ENCODE measurements at regions not wholly inside any gene's neighbourhood (a gene's known extent, or its start where the extent isn't known, plus 50 kb on each side); places are given as distances from the start of the nearest gene placed in this dataset.

- WGBS, 2 donors: 11 to 12% methylated on average over 46 of the region's 46 CpGs
- no peaks in the 10 kb centered on the region for H3K27me3 ChIP-seq
- H3K9me3 ChIP-seq: no peaks in the 10 kb centered on the region
- H3K36me3 ChIP-seq: peaks cover 0 to 15% (median 0%) of the 10 kb centered on the region in 4 donors
- H3K4me3 ChIP-seq: peak overlapping the region; percentile 42 to 64 (median 58)
- TF ChIP-seq POLR2AphosphoS5 (IDR thresholded peaks at IDR 0.05) (peak in 2 of 4 donors; percentile 10 to 23), POLR2A (IDR thresholded peaks at IDR 0.05) (no peak)
- DNase-seq: peak; percentile 91
- intact Hi-C loops (cut with DNase I): loop anchor here (2.0 kb wide), 1 partner anchor 345 kb away; no protein-coding TSS in a partner anchor
- peaks cover 0 to 96% (median 89%) of the 10 kb centered on the region in 4 donors for H3K4me1 ChIP-seq
- peak overlapping the region; percentile 99 to 100 (median 99) for H3K27ac ChIP-seq
These were observed 133.0 kb downstream of the C9orf50 start for GRCh38 chr9:129487658-129488483.

GRCh38 chr9:129486756-129487657 is 133.9 kb downstream of the C9orf50 start:
- H3K4me1 ChIP-seq: peaks cover 0 to 96% (median 86%) of the 10 kb centered on the region in 4 donors
- H3K36me3 ChIP-seq: peaks cover 0 to 7% (median 0%) of the 10 kb centered on the region in 4 donors
- DNase-seq: peak; percentile 90
- TF ChIP-seq POLR2AphosphoS5 (IDR thresholded peaks at IDR 0.05) (peak; percentile 28 to 63 (median 60)), POLR2A (IDR thresholded peaks at IDR 0.05) (no peak), EP300 (IDR thresholded peaks at IDR 0.05) (peak in 1 of 4 donors; percentile 52)
- TF ChIP-seq, protein P1, sequence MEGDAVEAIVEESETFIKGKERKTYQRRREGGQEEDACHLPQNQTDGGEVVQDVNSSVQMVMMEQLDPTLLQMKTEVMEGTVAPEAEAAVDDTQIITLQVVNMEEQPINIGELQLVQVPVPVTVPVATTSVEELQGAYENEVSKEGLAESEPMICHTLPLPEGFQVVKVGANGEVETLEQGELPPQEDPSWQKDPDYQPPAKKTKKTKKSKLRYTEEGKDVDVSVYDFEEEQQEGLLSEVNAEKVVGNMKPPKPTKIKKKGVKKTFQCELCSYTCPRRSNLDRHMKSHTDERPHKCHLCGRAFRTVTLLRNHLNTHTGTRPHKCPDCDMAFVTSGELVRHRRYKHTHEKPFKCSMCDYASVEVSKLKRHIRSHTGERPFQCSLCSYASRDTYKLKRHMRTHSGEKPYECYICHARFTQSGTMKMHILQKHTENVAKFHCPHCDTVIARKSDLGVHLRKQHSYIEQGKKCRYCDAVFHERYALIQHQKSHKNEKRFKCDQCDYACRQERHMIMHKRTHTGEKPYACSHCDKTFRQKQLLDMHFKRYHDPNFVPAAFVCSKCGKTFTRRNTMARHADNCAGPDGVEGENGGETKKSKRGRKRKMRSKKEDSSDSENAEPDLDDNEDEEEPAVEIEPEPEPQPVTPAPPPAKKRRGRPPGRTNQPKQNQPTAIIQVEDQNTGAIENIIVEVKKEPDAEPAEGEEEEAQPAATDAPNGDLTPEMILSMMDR (IDR thresholded peaks at IDR 0.05): no peak
- no peaks in the 10 kb centered on the region for H3K27me3 ChIP-seq
- WGBS, 2 donors: 81 to 85% methylated on average over 13 of the region's 13 CpGs
- H3K4me3 ChIP-seq: no peak overlapping the region
- intact Hi-C loops (cut with DNase I): no loop called here
- no peaks in the 10 kb centered on the region for H3K9me3 ChIP-seq
- peak overlapping the region; percentile 99 to 100 (median 99) for H3K27ac ChIP-seq

GRCh38 chr9:129485145-129485774 is 135.6 kb downstream of the C9orf50 start:
- peaks cover 0 to 96% (median 86%) of the 10 kb centered on the region in 4 donors for H3K4me1 ChIP-seq
- H3K27me3 ChIP-seq: no peaks in the 10 kb centered on the region
- peak overlapping the region; percentile 99 to 100 (median 99) for H3K27ac ChIP-seq
- 87% methylated on average over 9 of the region's 9 CpGs for WGBS, 2 donors
- no peaks in the 10 kb centered on the region for H3K36me3 ChIP-seq
- H3K4me3 ChIP-seq: no peak overlapping the region
- DNase-seq: no peak
- intact Hi-C loops (cut with DNase I): loop anchor here (2.0 kb wide), 1 partner anchor 308 kb away; no protein-coding TSS in a partner anchor
- TF ChIP-seq EP300 (IDR thresholded peaks at IDR 0.05) (no peak), POLR2AphosphoS5 (IDR thresholded peaks at IDR 0.05) (no peak), POLR2A (IDR thresholded peaks at IDR 0.05) (no peak)
- TF ChIP-seq, protein P1 (IDR thresholded peaks at IDR 0.05): no peak
- H3K9me3 ChIP-seq: no peaks in the 10 kb centered on the region

- Histone ChIP-seq H3K9me3 (no peaks in the 10 kb centered on the region), H3K4me1 (peaks cover 0 to 96% (median 86%) of the 10 kb centered on the region in 4 donors), H3K27ac (peak overlapping the region; percentile 99 to 100 (median 99)), H3K36me3 (no peaks in the 10 kb centered on the region), H3K4me3 (peak overlapping the region in 2 of 4 donors; percentile 61 to 65), H3K27me3 (no peaks in the 10 kb centered on the region)
- WGBS, 2 donors: 76 to 83% methylated on average over 11 of the region's 11 CpGs
- no peak for DNase-seq
- intact Hi-C loops (cut with DNase I): loop anchor here (2.0 to 5.0 kb wide), 2 partner anchors 162 to 308 kb away; no protein-coding TSS in a partner anchor
- TF ChIP-seq POLR2A (IDR thresholded peaks at IDR 0.05) (no peak), EP300 (IDR thresholded peaks at IDR 0.05) (no peak)
- TF ChIP-seq, protein P1 (IDR thresholded peaks at IDR 0.05): no peak
These were observed 136.4 kb downstream of the C9orf50 start for GRCh38 chr9:129484352-129485000.
